ENCODE measurements at regions not wholly inside any gene's neighbourhood (a gene's known extent, or its start where the extent isn't known, plus 50 kb on each side); places are given as distances from the start of the nearest gene placed in this dataset.
A peak's percentile ranks its signal among the peaks of the same experiment; 100 is the strongest.

DNA sequence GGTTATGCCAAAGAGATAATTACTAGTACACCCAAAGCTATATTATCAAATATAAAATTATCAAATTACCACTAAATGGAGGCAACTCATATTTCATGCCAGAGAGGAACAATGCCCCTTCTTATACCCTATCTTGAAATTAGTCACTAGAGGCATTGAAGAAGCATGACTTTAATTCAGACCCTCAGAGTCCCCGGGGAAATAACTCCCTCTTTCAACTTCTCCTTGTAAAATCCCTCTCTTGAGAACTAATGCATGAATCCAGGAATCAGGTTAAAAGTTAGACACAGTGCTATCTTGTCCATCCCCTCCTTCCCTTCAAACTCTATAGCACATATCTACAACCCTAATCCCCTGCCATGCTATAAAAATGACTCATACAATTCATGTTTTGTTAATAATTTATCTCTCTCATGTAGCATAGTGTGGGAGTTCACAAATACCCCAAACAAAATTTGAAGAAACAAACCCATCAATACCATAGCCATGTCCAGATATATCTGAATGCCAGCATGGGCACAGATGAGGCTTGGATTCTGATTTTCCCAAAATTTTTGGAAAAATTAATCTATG lies 665.4 kb downstream of the KCNA4 start:
- ATAC-seq, result no peak
- TF ChIP-seq ZNF565 (CRISPR knock-in tag; conservative IDR thresholded peaks at IDR 0.05; ENCODE audit: low read depth) (no peak), TCF4 (CRISPR knock-in tag; IDR thresholded peaks at IDR 0.05; ENCODE audit: borderline replicate concordance) (no peak), ZC3H10 (CRISPR knock-in tag; IDR thresholded peaks at IDR 0.05) (no peak), BACH2 (CRISPR knock-in tag; IDR thresholded peaks at IDR 0.05; ENCODE audit: borderline replicate concordance) (no peak), PPARA (CRISPR knock-in tag; IDR thresholded peaks at IDR 0.05; ENCODE audit: borderline replicate concordance) (no peak), TSHZ2 (CRISPR knock-in tag; IDR thresholded peaks at IDR 0.05) (no peak), ZFP3 (CRISPR knock-in tag; IDR thresholded peaks at IDR 0.05) (no peak), CSDC2 (CRISPR knock-in tag; IDR thresholded peaks at IDR 0.05) (no peak), OSR1 (CRISPR knock-in tag; IDR thresholded peaks at IDR 0.05) (no peak), SNAI2 (CRISPR knock-in tag; IDR thresholded peaks at IDR 0.05) (no peak), GLIS3 (CRISPR knock-in tag; IDR thresholded peaks at IDR 0.05) (no peak), ESRRG (CRISPR knock-in tag; IDR thresholded peaks at IDR 0.05) (no peak), ARNTL (CRISPR knock-in tag; IDR thresholded peaks at IDR 0.05; ENCODE audit: borderline replicate concordance, low read depth) (no peak), ZNF8 (CRISPR knock-in tag; IDR thresholded peaks at IDR 0.05) (no peak), ISL1 (CRISPR knock-in tag; IDR thresholded peaks at IDR 0.05) (no peak), POU6F1 (CRISPR knock-in tag; IDR thresholded peaks at IDR 0.05; ENCODE audit: borderline replicate concordance, low read depth) (no peak), TOX (CRISPR knock-in tag; IDR thresholded peaks at IDR 0.05; ENCODE audit: borderline replicate concordance) (no peak), CREB5 (CRISPR knock-in tag; IDR thresholded peaks at IDR 0.05; ENCODE audit: low read depth) (no peak)
- TF ChIP-seq, protein P1, sequence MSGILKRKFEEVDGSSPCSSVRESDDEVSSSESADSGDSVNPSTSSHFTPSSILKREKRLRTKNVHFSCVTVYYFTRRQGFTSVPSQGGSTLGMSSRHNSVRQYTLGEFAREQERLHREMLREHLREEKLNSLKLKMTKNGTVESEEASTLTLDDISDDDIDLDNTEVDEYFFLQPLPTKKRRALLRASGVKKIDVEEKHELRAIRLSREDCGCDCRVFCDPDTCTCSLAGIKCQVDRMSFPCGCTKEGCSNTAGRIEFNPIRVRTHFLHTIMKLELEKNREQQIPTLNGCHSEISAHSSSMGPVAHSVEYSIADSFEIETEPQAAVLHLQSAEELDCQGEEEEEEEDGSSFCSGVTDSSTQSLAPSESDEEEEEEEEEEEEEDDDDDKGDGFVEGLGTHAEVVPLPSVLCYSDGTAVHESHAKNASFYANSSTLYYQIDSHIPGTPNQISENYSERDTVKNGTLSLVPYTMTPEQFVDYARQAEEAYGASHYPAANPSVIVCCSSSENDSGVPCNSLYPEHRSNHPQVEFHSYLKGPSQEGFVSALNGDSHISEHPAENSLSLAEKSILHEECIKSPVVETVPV (CRISPR knock-in tag; IDR thresholded peaks at IDR 0.05), result no peak

DNA sequence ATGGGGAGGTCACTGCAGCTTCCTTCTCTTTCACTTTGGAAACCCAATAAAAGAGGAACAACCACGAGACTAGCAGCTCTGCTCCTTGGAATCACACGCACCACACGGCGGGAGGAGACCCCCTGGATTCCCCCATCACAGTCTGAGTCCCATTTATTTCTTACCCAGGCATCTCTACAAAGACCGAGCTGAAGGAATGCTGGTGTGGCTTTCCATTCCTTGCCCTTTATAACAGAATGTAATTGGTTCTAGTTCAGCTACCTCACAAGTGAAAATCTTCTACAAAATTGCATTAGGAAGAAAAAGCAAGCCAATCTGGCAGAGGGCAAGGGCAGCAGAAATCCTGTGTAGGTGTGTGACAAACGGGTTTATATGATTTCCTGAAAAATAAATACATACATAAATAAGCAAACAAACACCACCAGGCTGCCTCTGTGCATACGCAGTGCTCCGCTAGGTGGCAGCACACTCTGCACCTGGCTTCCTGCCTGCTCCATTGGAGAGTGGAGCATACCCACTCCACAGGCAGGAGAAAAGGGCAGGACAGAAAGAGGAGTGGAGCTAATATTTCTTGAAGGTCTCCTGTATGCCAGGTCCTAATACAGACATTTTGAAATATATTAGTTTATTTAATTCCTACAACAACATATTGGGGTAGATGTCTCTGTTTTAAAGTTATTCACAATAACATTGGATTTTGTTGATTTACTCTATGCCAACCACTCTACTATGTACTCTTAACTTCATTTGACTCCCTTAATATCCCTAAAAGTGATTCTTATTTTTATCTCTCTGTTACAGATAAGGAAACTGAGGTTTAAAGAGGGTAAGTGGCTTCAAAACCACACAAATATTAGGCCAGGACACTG lies 673.1 kb downstream of the KCNA4 start:
- ATAC-seq, result peak; percentile 99
- TF ChIP-seq RARB (CRISPR knock-in tag; IDR thresholded peaks at IDR 0.05) (no peak), PPARA (CRISPR knock-in tag; IDR thresholded peaks at IDR 0.05; ENCODE audit: borderline replicate concordance) (no peak), ZNF565 (CRISPR knock-in tag; conservative IDR thresholded peaks at IDR 0.05; ENCODE audit: low read depth) (no peak), ZNF8 (CRISPR knock-in tag; IDR thresholded peaks at IDR 0.05) (no peak), ESRRG (CRISPR knock-in tag; IDR thresholded peaks at IDR 0.05) (no peak), SNAI2 (CRISPR knock-in tag; IDR thresholded peaks at IDR 0.05) (no peak), ZFP3 (CRISPR knock-in tag; IDR thresholded peaks at IDR 0.05) (no peak), POU6F1 (CRISPR knock-in tag; IDR thresholded peaks at IDR 0.05; ENCODE audit: borderline replicate concordance, low read depth) (no peak), ZNF70 (CRISPR knock-in tag; IDR thresholded peaks at IDR 0.05) (no peak), TSHZ2 (CRISPR knock-in tag; IDR thresholded peaks at IDR 0.05) (no peak), OSR1 (CRISPR knock-in tag; IDR thresholded peaks at IDR 0.05) (no peak)
- TF ChIP-seq, protein P2, sequence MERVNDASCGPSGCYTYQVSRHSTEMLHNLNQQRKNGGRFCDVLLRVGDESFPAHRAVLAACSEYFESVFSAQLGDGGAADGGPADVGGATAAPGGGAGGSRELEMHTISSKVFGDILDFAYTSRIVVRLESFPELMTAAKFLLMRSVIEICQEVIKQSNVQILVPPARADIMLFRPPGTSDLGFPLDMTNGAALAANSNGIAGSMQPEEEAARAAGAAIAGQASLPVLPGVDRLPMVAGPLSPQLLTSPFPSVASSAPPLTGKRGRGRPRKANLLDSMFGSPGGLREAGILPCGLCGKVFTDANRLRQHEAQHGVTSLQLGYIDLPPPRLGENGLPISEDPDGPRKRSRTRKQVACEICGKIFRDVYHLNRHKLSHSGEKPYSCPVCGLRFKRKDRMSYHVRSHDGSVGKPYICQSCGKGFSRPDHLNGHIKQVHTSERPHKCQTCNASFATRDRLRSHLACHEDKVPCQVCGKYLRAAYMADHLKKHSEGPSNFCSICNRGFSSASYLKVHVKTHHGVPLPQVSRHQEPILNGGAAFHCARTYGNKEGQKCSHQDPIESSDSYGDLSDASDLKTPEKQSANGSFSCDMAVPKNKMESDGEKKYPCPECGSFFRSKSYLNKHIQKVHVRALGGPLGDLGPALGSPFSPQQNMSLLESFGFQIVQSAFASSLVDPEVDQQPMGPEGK (CRISPR knock-in tag; IDR thresholded peaks at IDR 0.05; ENCODE audit: borderline replicate concordance), result no peak
- TF ChIP-seq, protein P1 (CRISPR knock-in tag; IDR thresholded peaks at IDR 0.05), result no peak
